Adrenal gland (tissue), 9 donors: ENCODE measurements at regions not wholly inside any gene's neighbourhood (a gene's known extent, or its start where the extent isn't known, plus 50 kb on each side); places are given as distances from the start of the nearest gene placed in this dataset.
A peak's percentile ranks its signal among the peaks of the same experiment; 100 is the strongest.

Experiments
- DNase-seq, 7 donors: peaks; one replicate each; pipeline ENCODE4 v3.0.0-alpha.2; 2019 to 2020
- H3K27ac ChIP-seq, 5 donors: fragments of 200-600 bp; sonication (generic) in 4 of 5; 1 replicate in 3 of 5; 2 replicates in 2 of 5; pipeline versions ENCODE4 v1.5.1 to v1.8.0; 2016 to 2020; ENCODE audit warnings: mild to moderate bottlenecking in 1 of 5
- H3K27me3 ChIP-seq: fragments of 200-600 bp; 2 replicates; pipeline ENCODE4 v1.8.0; 2021
- H3K36me3 ChIP-seq, 2 donors: fragments of 200-600 bp; replicated peaks in 1 of 2; 1 replicate in 1 of 2; 2 replicates in 1 of 2; pipeline versions ENCODE4 v1.5.1 to v1.8.0; 2018 to 2022
- H3K4me1 ChIP-seq, 2 donors: fragments of 200-600 bp; replicated peaks in 1 of 2; 1 replicate in 1 of 2; 2 replicates in 1 of 2; pipeline versions ENCODE4 v1.5.1 to v1.8.0; 2018 to 2021
- H3K4me3 ChIP-seq, 4 donors: fragments of 200-600 bp; sonication (generic) in 3 of 4; one replicate each; pipeline ENCODE4 v1.5.1; 2016 to 2018
- H3K9me3 ChIP-seq, 3 donors: fragments of 200-600 bp; sonication (generic) in 1 of 3; replicated peaks in 1 of 3; 1 replicate in 2 of 3; 2 replicates in 1 of 3; pipeline versions ENCODE4 v1.5.1 to v1.8.0; 2016 to 2021
- CTCF ChIP-seq, 6 experiments: fragments of 450-650 bp in 4 of 6; fragments of 200-600 bp in 2 of 6; sonication (generic) in 1 of 6; IDR thresholded peaks; 1 replicate in 5 of 6; 2 replicates in 1 of 6; pipeline versions ENCODE4 v1.5.1 to v1.8.0; 2016 to 2021; ENCODE audit warnings: antibody characterized with exemption in 6 of 6, mild to moderate bottlenecking in 2 of 6, moderate library complexity in 1 of 6
- POLR2A ChIP-seq, 2 donors: fragments of 450-650 bp; IDR thresholded peaks; one replicate each; pipeline ENCODE4 v1.6.1; 2017; ENCODE audit warnings: antibody characterized with exemption in 2 of 2, mild to moderate bottlenecking in 2 of 2, moderate library complexity in 1 of 2
- WGBS, 4 donors: extraction: QIAGEN DNeasy Blood & Tissue Kit in 2 of 4; methylation state at CpG; one replicate each; pipeline versions ENCODE4 v1.1.5 to v1.1.7; 2013 to 2017; 5-methylcytosine and 5-hydroxymethylcytosine counted together
- intact Hi-C, 2 donors: fragments of 100-400 bp; cut with DNase I; formaldehyde crosslinking; loops; one replicate each; pipeline versions ENCODE4 v1.14.1 to v1.15.0; 2022 to 2023
- donor health status: healthy with polysubstance abuse.
- donor health status: Bipolar disorder and iron deficiency.
- donor health status: DM: yes; HTN: yes; CAD: no.
- donor health status: DM: no; HTN: no; CAD: no.
- donor health status: DM: no; HTN: no; CAD: no.

GRCh38 chr14:97456958-97457357, 659.8 kb downstream of the VRK1 start:
- no peak for DNase-seq
- H3K27me3 ChIP-seq: no peaks in the 10 kb centered on the region
- TF ChIP-seq POLR2A (IDR thresholded peaks at IDR 0.05): no peak
- no peak for TF ChIP-seq CTCF (IDR thresholded peaks at IDR 0.05)
- H3K27ac ChIP-seq: no peak overlapping the region
- no peaks in the 10 kb centered on the region for H3K9me3 ChIP-seq
- no peak overlapping the region for H3K4me3 ChIP-seq
- H3K4me1 ChIP-seq: no peaks in the 10 kb centered on the region
- no peaks in the 10 kb centered on the region for H3K36me3 ChIP-seq
- intact Hi-C loops: no loop called here
- WGBS, 4 donors: 35 to 74% (median 57%) methylated on average over 3 to 4 of the region's 4 CpGs

- Histone ChIP-seq H3K36me3 (no peaks in the 10 kb centered on the region), H3K4me1 (no peaks in the 10 kb centered on the region), H3K4me3 (no peak overlapping the region), H3K27ac (no peak overlapping the region), H3K9me3 (no peaks in the 10 kb centered on the region), H3K27me3 (no peaks in the 10 kb centered on the region)
- WGBS, 4 donors: 64 to 80% (median 70%) methylated on average over 16 of the region's 16 CpGs
- intact Hi-C loops: no loop called here
- no peak for TF ChIP-seq POLR2A (IDR thresholded peaks at IDR 0.05)
- no peak for TF ChIP-seq CTCF (IDR thresholded peaks at IDR 0.05)
- no peak for DNase-seq
These were observed 660.4 kb downstream of the VRK1 start for GRCh38 chr14:97457575-97458085.

- 27 to 31% (median 29%) methylated on average over 9 of the region's 9 CpGs for WGBS, 4 donors
- H3K27ac ChIP-seq: no peak overlapping the region
- H3K9me3 ChIP-seq: no peaks in the 10 kb centered on the region
- no peaks in the 10 kb centered on the region for H3K4me1 ChIP-seq
- no peak for DNase-seq
- H3K27me3 ChIP-seq: no peaks in the 10 kb centered on the region
- no peaks in the 10 kb centered on the region for H3K36me3 ChIP-seq
- TF ChIP-seq POLR2A (IDR thresholded peaks at IDR 0.05) (no peak), CTCF (IDR thresholded peaks at IDR 0.05) (no peak)
- intact Hi-C loops: no loop called here
- peak overlapping the region in 1 of 4 donors; percentile 33 for H3K4me3 ChIP-seq
These were observed 661.1 kb downstream of the VRK1 start for GRCh38 chr14:97458255-97458654.

- Histone ChIP-seq H3K36me3 (no peaks in the 10 kb centered on the region), H3K4me1 (no peaks in the 10 kb centered on the region), H3K27ac (no peak overlapping the region), H3K27me3 (no peaks in the 10 kb centered on the region), H3K9me3 (no peaks in the 10 kb centered on the region), H3K4me3 (peak overlapping the region in 1 of 4 donors; percentile 33)
- peak in 5 of 7 donors; percentile 13 to 20 (median 17) for DNase-seq
- intact Hi-C loops: no loop called here
- TF ChIP-seq CTCF (IDR thresholded peaks at IDR 0.05): no peak
- no peak for TF ChIP-seq POLR2A (IDR thresholded peaks at IDR 0.05)
- 15 to 29% (median 21%) methylated on average over 27 to 33 of the region's 33 CpGs for WGBS, 4 donors
These were observed 661.7 kb downstream of the VRK1 start for GRCh38 chr14:97458661-97459579.
